ENCODE measurements at regions not wholly inside any gene's neighbourhood (a gene's known extent, or its start where the extent isn't known, plus 50 kb on each side); places are given as distances from the start of the nearest gene placed in this dataset.

GRCh38 chr6:91242614-91242949 is 655.7 kb upstream of the MAP3K7 start:
- H3K36me3 ChIP-seq (replicated peaks; ENCODE audit: insufficient read depth, low read length), result no peaks in the 10 kb centered on the region

GRCh38 chr6:91241946-91242613 is 655.2 kb upstream of the MAP3K7 start:
- Histone ChIP-seq H3K9me2 (replicated peaks; ENCODE audit: insufficient read depth, low read length) (no peaks in the 10 kb centered on the region), H3K4me2 (ENCODE audit: low read depth, low read length) (no peak overlapping the region), H3K9ac (ENCODE audit: low read length) (no peak overlapping the region), H3K27me3 (replicated peaks; ENCODE audit: insufficient read depth, low read length) (no peaks in the 10 kb centered on the region), H3K36me3 (replicated peaks; ENCODE audit: insufficient read depth, low read length) (no peaks in the 10 kb centered on the region), H4K20me1 (ENCODE audit: insufficient read depth, low read length) (no peaks in the 10 kb centered on the region), H3K9me3 (replicated peaks; ENCODE audit: insufficient read depth, low read length) (no peaks in the 10 kb centered on the region), H3K4me3 (ENCODE audit: low read length) (no peak overlapping the region), H3K79me2 (ENCODE audit: low read length) (no peaks in the 10 kb centered on the region), H3K4me1 (ENCODE audit: low read length) (no peaks in the 10 kb centered on the region), H3F3A (ENCODE audit: insufficient read depth, low read length) (no peaks in the 10 kb centered on the region), H2AFZ (ENCODE audit: low read length) (no peak overlapping the region), H3K27ac (ENCODE audit: low read length) (no peak overlapping the region)
- DNase-seq, result no peak
- TF ChIP-seq EZH2 (optimal IDR thresholded peaks at IDR 0.05; ENCODE audit: low read depth, low read length) (no peak), EZH2phosphoT487 (IDR thresholded peaks at IDR 0.05; ENCODE audit: low read length) (no peak), CTCF (IDR thresholded peaks at IDR 0.05; ENCODE audit: low read length) (no peak)

More at GRCh38 chr6:91242614-91242949, 655.7 kb upstream of the MAP3K7 start:
- no peak overlapping the region for H3K4me3 ChIP-seq (ENCODE audit: low read length)
- H3K9me3 ChIP-seq (replicated peaks; ENCODE audit: insufficient read depth, low read length), result no peaks in the 10 kb centered on the region
- no peaks in the 10 kb centered on the region for H3K4me1 ChIP-seq (ENCODE audit: low read length)
- TF ChIP-seq EZH2 (optimal IDR thresholded peaks at IDR 0.05; ENCODE audit: low read depth, low read length) (no peak), CTCF (IDR thresholded peaks at IDR 0.05; ENCODE audit: low read length) (no peak), EZH2phosphoT487 (IDR thresholded peaks at IDR 0.05; ENCODE audit: low read length) (no peak)
- DNase-seq, result no peak
- no peaks in the 10 kb centered on the region for H3K79me2 ChIP-seq (ENCODE audit: low read length)
- no peak overlapping the region for H3K4me2 ChIP-seq (ENCODE audit: low read depth, low read length)
- no peaks in the 10 kb centered on the region for H3K9me2 ChIP-seq (replicated peaks; ENCODE audit: insufficient read depth, low read length)
- no peaks in the 10 kb centered on the region for H4K20me1 ChIP-seq (ENCODE audit: insufficient read depth, low read length)
- no peaks in the 10 kb centered on the region for H3F3A ChIP-seq (ENCODE audit: insufficient read depth, low read length)
- H3K9ac ChIP-seq (ENCODE audit: low read length), result no peak overlapping the region
- no peak overlapping the region for H2AFZ ChIP-seq (ENCODE audit: low read length)
- H3K27me3 ChIP-seq (replicated peaks; ENCODE audit: insufficient read depth, low read length), result no peaks in the 10 kb centered on the region
- no peak overlapping the region for H3K27ac ChIP-seq (ENCODE audit: low read length)

GRCh38 chr6:91240878-91241603 is 654.2 kb upstream of the MAP3K7 start:
- H4K20me1 ChIP-seq (ENCODE audit: insufficient read depth, low read length), result no peaks in the 10 kb centered on the region
- no peaks in the 10 kb centered on the region for H3K36me3 ChIP-seq (replicated peaks; ENCODE audit: insufficient read depth, low read length)
- no peak overlapping the region for H3K9ac ChIP-seq (ENCODE audit: low read length)
- H3K27me3 ChIP-seq (replicated peaks; ENCODE audit: insufficient read depth, low read length), result no peaks in the 10 kb centered on the region
- H3K79me2 ChIP-seq (ENCODE audit: low read length), result no peaks in the 10 kb centered on the region
- H3K27ac ChIP-seq (ENCODE audit: low read length), result no peak overlapping the region
- no peak overlapping the region for H3K4me2 ChIP-seq (ENCODE audit: low read depth, low read length)
- no peaks in the 10 kb centered on the region for H3K4me1 ChIP-seq (ENCODE audit: low read length)
- DNase-seq, result no peak
- H2AFZ ChIP-seq (ENCODE audit: low read length), result no peak overlapping the region
- TF ChIP-seq EZH2phosphoT487 (IDR thresholded peaks at IDR 0.05; ENCODE audit: low read length), result no peak
- TF ChIP-seq EZH2 (optimal IDR thresholded peaks at IDR 0.05; ENCODE audit: low read depth, low read length), result no peak
- TF ChIP-seq CTCF (IDR thresholded peaks at IDR 0.05; ENCODE audit: low read length), result no peak
- no peaks in the 10 kb centered on the region for H3K9me2 ChIP-seq (replicated peaks; ENCODE audit: insufficient read depth, low read length)
- H3K4me3 ChIP-seq (ENCODE audit: low read length), result no peak overlapping the region
- no peaks in the 10 kb centered on the region for H3F3A ChIP-seq (ENCODE audit: insufficient read depth, low read length)
- no peaks in the 10 kb centered on the region for H3K9me3 ChIP-seq (replicated peaks; ENCODE audit: insufficient read depth, low read length)

Measured in MM.1S (cell line).